Activated naive CD4-positive, alpha-beta T cell treated with anti-CD3 and anti-CD28 coated beads for 36 hours (primary cell): ENCODE measurements at regions not wholly inside any gene's neighbourhood (a gene's known extent, or its start where the extent isn't known, plus 50 kb on each side); places are given as distances from the start of the nearest gene placed in this dataset.
"Not testable (repeated sequence)": the region's sequence is repeated elsewhere in the genome, so short reads cannot be mapped to it uniquely, and the experiment has no call there.

Experiments
- CTCF ChIA-PET: fragments of 350-600 bp; sonication (Branson Sonifier 250); formaldehyde crosslinking; loops from one replicate; lab custom pipeline; 2021; ENCODE audit warnings: antibody characterized with exemption; lab: Charles Lee
- DNase-seq: peaks from one replicate; pipeline ENCODE4 v3.0.0-alpha.2; 2020
- H3K27ac Mint-ChIP-seq: one replicate; pipeline ENCODE4 v1.8.0; 2021; ENCODE audit warnings: mild to moderate bottlenecking, mixed read lengths
- H3K27me3 Mint-ChIP-seq: one replicate; pipeline ENCODE4 v1.8.0; 2021; ENCODE audit warnings: low read depth, mixed read lengths
- H3K36me3 Mint-ChIP-seq: one replicate; pipeline ENCODE4 v1.8.0; 2021; ENCODE audit warnings: low read depth, mixed read lengths
- H3K4me1 Mint-ChIP-seq: one replicate; pipeline ENCODE4 v1.8.0; 2021; ENCODE audit warnings: low read depth, mixed read lengths
- H3K4me3 Mint-ChIP-seq: one replicate; pipeline ENCODE4 v1.8.0; 2021; ENCODE audit warnings: mild to moderate bottlenecking, moderate library complexity, mixed read lengths
- H3K9me3 Mint-ChIP-seq: one replicate; pipeline ENCODE4 v1.8.0; 2021; ENCODE audit warnings: mixed read lengths
- intact Hi-C: fragments of 100-400 bp; cut with micrococcal nuclease; formaldehyde crosslinking; loops from one replicate; pipeline ENCODE4 v1.15.1; 2023

GRCh38 chr10:3653303-3653702 lies 131.7 kb downstream of the KLF6 start:
- H3K36me3 Mint-ChIP-seq, H3K27me3 Mint-ChIP-seq, H3K27ac Mint-ChIP-seq, H3K9me3 Mint-ChIP-seq, DNase-seq, intact Hi-C loops: not testable (repeated sequence)
- CTCF ChIA-PET = interaction anchor here (0.6 kb wide), 1 partner anchor 351 kb away, joined by 3 read pairs; no protein-coding TSS in a partner anchor
- Mint-ChIP-seq H3K4me3 (peak overlapping the region; percentile 62), H3K4me1 (peaks cover 21% of the 10 kb centered on the region)

GRCh38 chr10:3652886-3653285 lies 132.1 kb downstream of the KLF6 start:
- no peaks in the 10 kb centered on the region for H3K36me3 Mint-ChIP-seq
- DNase-seq = peak; percentile 55
- H3K9me3 Mint-ChIP-seq = no peaks in the 10 kb centered on the region
- peaks cover 21% of the 10 kb centered on the region for H3K4me1 Mint-ChIP-seq
- CTCF ChIA-PET = interaction anchor here (0.9 kb wide), 1 partner anchor 183 kb away, joined by 3 read pairs; no protein-coding TSS in a partner anchor
- H3K4me3 Mint-ChIP-seq = peak overlapping the region; percentile 62
- no peak overlapping the region for H3K27ac Mint-ChIP-seq
- peaks cover 5% of the 10 kb centered on the region for H3K27me3 Mint-ChIP-seq
- intact Hi-C loops = no loop called here

GRCh38 chr10:3651969-3652653 lies 132.9 kb downstream of the KLF6 start:
- Mint-ChIP-seq H3K4me3 (no peak overlapping the region), H3K9me3 (no peaks in the 10 kb centered on the region), H3K4me1 (peaks cover 21% of the 10 kb centered on the region), H3K36me3 (no peaks in the 10 kb centered on the region), H3K27ac (no peak overlapping the region), H3K27me3 (peaks cover 5% of the 10 kb centered on the region)
- CTCF ChIA-PET = interaction anchor here (0.6 to 0.9 kb wide), 2 partner anchors 11 to 184 kb away, joined by 3 read pairs; no protein-coding TSS in a partner anchor
- intact Hi-C loops = no loop called here
- no peak for DNase-seq

- CTCF ChIA-PET = no interaction called here
- Mint-ChIP-seq H3K4me1 (peaks cover 7% of the 10 kb centered on the region), H3K9me3 (no peaks in the 10 kb centered on the region), H3K27ac (no peak overlapping the region), H3K4me3 (no peak overlapping the region), H3K36me3 (no peaks in the 10 kb centered on the region), H3K27me3 (peaks cover 2% of the 10 kb centered on the region)
- DNase-seq = no peak
- intact Hi-C loops = no loop called here
Observed at GRCh38 chr10:3648576-3648975, 136.4 kb downstream of the KLF6 start.

GRCh38 chr10:3648170-3648569 lies 136.8 kb downstream of the KLF6 start:
- DNase-seq = no peak
- CTCF ChIA-PET = no interaction called here
- H3K4me1 Mint-ChIP-seq = peaks cover 5% of the 10 kb centered on the region
- no peaks in the 10 kb centered on the region for H3K9me3 Mint-ChIP-seq
- H3K27me3 Mint-ChIP-seq = peaks cover 2% of the 10 kb centered on the region
- no peak overlapping the region for H3K27ac Mint-ChIP-seq
- H3K4me3 Mint-ChIP-seq = no peak overlapping the region
- H3K36me3 Mint-ChIP-seq = no peaks in the 10 kb centered on the region
- intact Hi-C loops = no loop called here

GRCh38 chr10:3647074-3647473 lies 137.9 kb downstream of the KLF6 start:
- no peaks in the 10 kb centered on the region for H3K4me1 Mint-ChIP-seq
- H3K9me3 Mint-ChIP-seq = no peaks in the 10 kb centered on the region
- H3K36me3 Mint-ChIP-seq = no peaks in the 10 kb centered on the region
- no peak overlapping the region for H3K27ac Mint-ChIP-seq
- no peak overlapping the region for H3K4me3 Mint-ChIP-seq
- no peaks in the 10 kb centered on the region for H3K27me3 Mint-ChIP-seq
- intact Hi-C loops = no loop called here
- CTCF ChIA-PET = interaction anchor here (0.6 kb wide), 1 partner anchor 84 kb away, joined by 3 read pairs; no protein-coding TSS in a partner anchor
- no peak for DNase-seq

- DNase-seq = no peak
- Mint-ChIP-seq H3K9me3 (no peaks in the 10 kb centered on the region), H3K4me1 (no peaks in the 10 kb centered on the region), H3K27ac (no peak overlapping the region), H3K4me3 (no peak overlapping the region), H3K36me3 (no peaks in the 10 kb centered on the region), H3K27me3 (no peaks in the 10 kb centered on the region)
- intact Hi-C loops = no loop called here
- CTCF ChIA-PET = no interaction called here
Observed at GRCh38 chr10:3645406-3645805, 139.6 kb downstream of the KLF6 start.

GRCh38 chr10:3640816-3641215 lies 144.2 kb downstream of the KLF6 start:
- intact Hi-C loops = no loop called here
- no peaks in the 10 kb centered on the region for H3K9me3 Mint-ChIP-seq
- H3K4me3 Mint-ChIP-seq = no peak overlapping the region
- DNase-seq = no peak
- CTCF ChIA-PET = no interaction called here
- no peaks in the 10 kb centered on the region for H3K36me3 Mint-ChIP-seq
- no peak overlapping the region for H3K27ac Mint-ChIP-seq
- no peaks in the 10 kb centered on the region for H3K4me1 Mint-ChIP-seq
- H3K27me3 Mint-ChIP-seq = peaks cover 2% of the 10 kb centered on the region

GRCh38 chr10:3639546-3639945 lies 145.5 kb downstream of the KLF6 start:
- intact Hi-C loops = no loop called here

GRCh38 chr10:3636356-3637181 lies 148.4 kb downstream of the KLF6 start:
- peaks cover 2% of the 10 kb centered on the region for H3K27me3 Mint-ChIP-seq
- no peaks in the 10 kb centered on the region for H3K9me3 Mint-ChIP-seq
- DNase-seq = no peak
- CTCF ChIA-PET = no interaction called here
- H3K4me1 Mint-ChIP-seq = no peaks in the 10 kb centered on the region
- H3K36me3 Mint-ChIP-seq = no peaks in the 10 kb centered on the region
- no peak overlapping the region for H3K27ac Mint-ChIP-seq
- intact Hi-C loops = no loop called here
- H3K4me3 Mint-ChIP-seq = no peak overlapping the region

More at GRCh38 chr10:3639546-3639945, 145.5 kb downstream of the KLF6 start:
- no peak for DNase-seq
- H3K27ac Mint-ChIP-seq = no peak overlapping the region
- H3K27me3 Mint-ChIP-seq = peaks cover 2% of the 10 kb centered on the region
- no peaks in the 10 kb centered on the region for H3K9me3 Mint-ChIP-seq
- CTCF ChIA-PET = interaction anchor here (0.6 to 1.0 kb wide), 2 partner anchors 353 to 399 kb away, joined by 3 read pairs; no protein-coding TSS in a partner anchor
- no peak overlapping the region for H3K4me3 Mint-ChIP-seq
- H3K4me1 Mint-ChIP-seq = no peaks in the 10 kb centered on the region
- no peaks in the 10 kb centered on the region for H3K36me3 Mint-ChIP-seq

GRCh38 chr10:3635697-3636096 lies 149.3 kb downstream of the KLF6 start:
- H3K27ac Mint-ChIP-seq = no peak overlapping the region
- H3K4me1 Mint-ChIP-seq = no peaks in the 10 kb centered on the region
- no peaks in the 10 kb centered on the region for H3K36me3 Mint-ChIP-seq
- no peak overlapping the region for H3K4me3 Mint-ChIP-seq
- CTCF ChIA-PET = no interaction called here
- intact Hi-C loops = no loop called here
- peaks cover 2% of the 10 kb centered on the region for H3K27me3 Mint-ChIP-seq
- no peaks in the 10 kb centered on the region for H3K9me3 Mint-ChIP-seq
- no peak for DNase-seq

GRCh38 chr10:3635211-3635671 lies 149.8 kb downstream of the KLF6 start:
- DNase-seq = no peak
- CTCF ChIA-PET = interaction anchor here (0.6 kb wide), 1 partner anchor 110 kb away, joined by 3 read pairs; no protein-coding TSS in a partner anchor
- Mint-ChIP-seq H3K27ac (no peak overlapping the region), H3K4me1 (no peaks in the 10 kb centered on the region), H3K9me3 (no peaks in the 10 kb centered on the region), H3K27me3 (peaks cover 2% of the 10 kb centered on the region), H3K36me3 (no peaks in the 10 kb centered on the region), H3K4me3 (no peak overlapping the region)
- intact Hi-C loops = no loop called here
